Erythroblast (primary cell): ENCODE measurements at regions not wholly inside any gene's neighbourhood (a gene's known extent, or its start where the extent isn't known, plus 50 kb on each side); places are given as distances from the start of the nearest gene placed in this dataset.

Experiments used
- GATA1 ChIP-seq: IDR thresholded peaks from 2 replicates; pipeline ENCODE4 v1.6.1; 2011; ENCODE audit warnings: low read depth, mild to moderate bottlenecking, control low read depth, low read length, moderate library complexity
- POLR2A ChIP-seq: IDR thresholded peaks from 2 replicates; pipeline ENCODE4 v1.6.1; 2011; ENCODE audit warnings: mild to moderate bottlenecking, low read length

GRCh38 chr20:25991051-25991755 lies 294.6 kb upstream of the ZNF337 start:
- TF ChIP-seq POLR2A, result no peak
- TF ChIP-seq GATA1, result no peak
